ENCODE measurements at regions not wholly inside any gene's neighbourhood (a gene's known extent, or its start where the extent isn't known, plus 50 kb on each side); places are given as distances from the start of the nearest gene placed in this dataset.

DNA sequence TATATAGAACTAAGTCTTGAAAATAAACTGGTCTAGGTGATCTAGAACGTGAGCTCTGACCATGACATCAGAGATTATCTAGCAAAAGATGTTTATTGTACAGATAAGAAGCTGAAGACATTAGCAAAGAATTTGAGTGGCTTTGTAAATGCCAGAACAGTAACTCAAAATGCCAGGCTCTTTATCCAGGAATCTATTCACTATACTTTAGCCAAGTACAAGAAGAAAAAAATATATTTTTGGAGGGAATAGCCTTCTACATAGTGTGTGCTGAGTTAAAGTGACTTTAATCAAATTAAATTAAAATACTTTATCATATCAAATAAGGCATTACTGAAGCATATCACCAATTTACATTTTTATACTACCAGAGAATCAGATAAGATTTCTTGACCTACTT, 132.6 kb upstream of the ITGA1 start:
- H3K27me3 Mint-ChIP-seq (ENCODE audit: unreplicated experiment): no peaks in the 10 kb centered on the region
- H3K4me1 Mint-ChIP-seq (ENCODE audit: low read depth, unreplicated experiment): no peaks in the 10 kb centered on the region
- H3K27ac Mint-ChIP-seq (ENCODE audit: unreplicated experiment): no peak overlapping the region
- H3K4me3 Mint-ChIP-seq (ENCODE audit: unreplicated experiment): no peak overlapping the region
- no peaks in the 10 kb centered on the region for H3K36me3 Mint-ChIP-seq (ENCODE audit: unreplicated experiment)
- DNase-seq: no peak
- no peaks in the 10 kb centered on the region for H3K9me3 Mint-ChIP-seq (ENCODE audit: unreplicated experiment)
- TF ChIP-seq, protein P1, sequence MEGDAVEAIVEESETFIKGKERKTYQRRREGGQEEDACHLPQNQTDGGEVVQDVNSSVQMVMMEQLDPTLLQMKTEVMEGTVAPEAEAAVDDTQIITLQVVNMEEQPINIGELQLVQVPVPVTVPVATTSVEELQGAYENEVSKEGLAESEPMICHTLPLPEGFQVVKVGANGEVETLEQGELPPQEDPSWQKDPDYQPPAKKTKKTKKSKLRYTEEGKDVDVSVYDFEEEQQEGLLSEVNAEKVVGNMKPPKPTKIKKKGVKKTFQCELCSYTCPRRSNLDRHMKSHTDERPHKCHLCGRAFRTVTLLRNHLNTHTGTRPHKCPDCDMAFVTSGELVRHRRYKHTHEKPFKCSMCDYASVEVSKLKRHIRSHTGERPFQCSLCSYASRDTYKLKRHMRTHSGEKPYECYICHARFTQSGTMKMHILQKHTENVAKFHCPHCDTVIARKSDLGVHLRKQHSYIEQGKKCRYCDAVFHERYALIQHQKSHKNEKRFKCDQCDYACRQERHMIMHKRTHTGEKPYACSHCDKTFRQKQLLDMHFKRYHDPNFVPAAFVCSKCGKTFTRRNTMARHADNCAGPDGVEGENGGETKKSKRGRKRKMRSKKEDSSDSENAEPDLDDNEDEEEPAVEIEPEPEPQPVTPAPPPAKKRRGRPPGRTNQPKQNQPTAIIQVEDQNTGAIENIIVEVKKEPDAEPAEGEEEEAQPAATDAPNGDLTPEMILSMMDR (IDR thresholded peaks at IDR 0.05; ENCODE audit: partially characterized antibody, unreplicated experiment): no peak

DNA sequence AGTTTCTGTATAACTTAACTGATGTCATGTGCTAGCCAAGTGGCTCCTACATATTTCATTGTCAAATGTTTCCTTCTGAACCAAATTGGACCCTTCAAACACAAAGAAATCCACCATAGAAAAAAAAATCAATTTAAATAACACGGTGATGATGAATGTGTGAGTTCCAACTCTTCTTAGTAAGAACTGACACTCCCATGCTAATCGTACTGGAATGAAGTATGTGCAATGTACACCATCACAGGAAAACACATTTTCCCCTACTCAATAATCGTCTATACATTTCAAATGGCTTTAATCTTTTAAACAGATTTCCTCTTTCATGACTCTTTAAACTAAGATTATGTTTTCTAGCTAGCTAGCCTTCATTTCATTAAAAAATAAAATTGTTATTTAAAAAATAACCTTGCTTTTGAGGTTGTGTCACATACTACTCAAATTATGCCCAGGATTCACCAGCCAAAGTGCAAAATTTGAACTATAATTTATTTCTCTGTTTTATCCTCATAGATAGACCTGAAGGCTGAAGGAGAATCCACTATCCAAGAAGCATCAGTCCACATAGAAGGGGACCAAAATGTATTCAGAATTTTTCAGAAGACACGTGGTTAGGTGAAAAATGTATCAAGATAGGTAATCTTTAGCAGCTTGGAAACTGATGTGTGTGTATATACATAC, 131.0 kb upstream of the ITGA1 start:
- DNase-seq: no peak
- no peaks in the 10 kb centered on the region for H3K9me3 Mint-ChIP-seq (ENCODE audit: unreplicated experiment)
- H3K27me3 Mint-ChIP-seq (ENCODE audit: unreplicated experiment): no peaks in the 10 kb centered on the region
- H3K4me1 Mint-ChIP-seq (ENCODE audit: low read depth, unreplicated experiment): no peaks in the 10 kb centered on the region
- H3K36me3 Mint-ChIP-seq (ENCODE audit: unreplicated experiment): no peaks in the 10 kb centered on the region
- no peak overlapping the region for H3K27ac Mint-ChIP-seq (ENCODE audit: unreplicated experiment)
- TF ChIP-seq, protein P1 (IDR thresholded peaks at IDR 0.05; ENCODE audit: partially characterized antibody, unreplicated experiment): no peak
- H3K4me3 Mint-ChIP-seq (ENCODE audit: unreplicated experiment): no peak overlapping the region

DNA sequence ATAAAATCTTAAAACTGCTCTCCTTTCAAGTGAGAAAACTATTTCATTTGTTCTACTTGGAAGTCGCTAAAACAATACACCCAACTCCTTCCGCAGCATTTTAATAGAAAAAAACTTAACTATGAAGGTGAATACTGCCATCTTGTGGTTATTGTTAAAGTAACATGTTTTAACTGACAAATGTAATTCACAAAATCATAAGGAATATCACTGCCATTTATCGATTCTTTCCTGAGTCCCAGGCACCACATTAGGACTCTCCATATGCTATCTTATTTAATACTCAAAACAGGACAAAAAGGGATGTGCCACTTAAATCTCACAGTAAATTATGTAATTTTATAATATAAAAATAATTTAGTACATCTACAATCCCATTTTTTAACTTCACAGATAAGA, 130.5 kb upstream of the ITGA1 start:
- no peaks in the 10 kb centered on the region for H3K36me3 Mint-ChIP-seq (ENCODE audit: unreplicated experiment)
- H3K27ac Mint-ChIP-seq (ENCODE audit: unreplicated experiment): no peak overlapping the region
- no peaks in the 10 kb centered on the region for H3K27me3 Mint-ChIP-seq (ENCODE audit: unreplicated experiment)
- DNase-seq: no peak
- H3K4me3 Mint-ChIP-seq (ENCODE audit: unreplicated experiment): no peak overlapping the region
- no peaks in the 10 kb centered on the region for H3K9me3 Mint-ChIP-seq (ENCODE audit: unreplicated experiment)
- TF ChIP-seq, protein P1 (IDR thresholded peaks at IDR 0.05; ENCODE audit: partially characterized antibody, unreplicated experiment): peak; percentile 80
- no peaks in the 10 kb centered on the region for H3K4me1 Mint-ChIP-seq (ENCODE audit: low read depth, unreplicated experiment)

DNA sequence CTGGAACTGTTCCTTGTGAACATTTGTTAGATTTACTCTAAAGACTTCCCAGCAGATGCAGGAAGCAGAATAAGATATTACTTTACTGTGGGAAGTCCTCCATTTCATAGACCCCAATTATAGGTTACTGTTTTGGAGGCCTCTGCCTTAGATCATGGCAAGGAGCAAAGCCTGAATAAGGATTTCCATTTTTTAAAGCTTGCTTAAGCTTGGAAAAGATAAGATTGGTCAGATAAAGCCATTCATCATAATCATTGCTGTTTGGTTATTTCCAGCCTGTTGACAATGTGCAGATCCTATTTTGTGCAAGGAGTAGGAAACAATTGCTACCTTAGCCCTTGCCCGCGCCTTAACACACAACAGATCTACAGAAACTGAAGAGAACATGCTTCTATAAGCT, 129.5 kb upstream of the ITGA1 start:
- DNase-seq: no peak
- no peak overlapping the region for H3K4me3 Mint-ChIP-seq (ENCODE audit: unreplicated experiment)
- no peaks in the 10 kb centered on the region for H3K27me3 Mint-ChIP-seq (ENCODE audit: unreplicated experiment)
- TF ChIP-seq, protein P1 (IDR thresholded peaks at IDR 0.05; ENCODE audit: partially characterized antibody, unreplicated experiment): no peak
- no peaks in the 10 kb centered on the region for H3K4me1 Mint-ChIP-seq (ENCODE audit: low read depth, unreplicated experiment)
- no peaks in the 10 kb centered on the region for H3K36me3 Mint-ChIP-seq (ENCODE audit: unreplicated experiment)
- H3K9me3 Mint-ChIP-seq (ENCODE audit: unreplicated experiment): no peaks in the 10 kb centered on the region
- H3K27ac Mint-ChIP-seq (ENCODE audit: unreplicated experiment): no peak overlapping the region

DNA sequence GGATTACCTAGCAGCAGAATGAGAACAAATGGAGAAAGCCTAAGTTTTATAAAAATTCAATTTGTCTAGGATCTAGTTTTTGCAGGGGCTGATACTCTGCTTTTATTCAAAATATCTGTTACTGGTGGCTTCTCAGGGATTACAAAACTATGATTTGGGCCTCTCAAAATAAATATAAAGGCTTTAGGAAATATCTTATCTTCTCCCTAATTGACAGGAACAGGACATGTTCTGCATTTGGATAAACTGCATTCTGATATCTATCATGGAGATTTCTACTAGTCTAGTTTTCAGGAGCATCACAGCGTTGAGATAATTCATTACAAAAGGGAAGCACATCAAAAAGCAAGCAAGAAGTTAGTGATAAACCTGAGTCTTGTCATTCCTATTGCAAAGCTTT, 127.1 kb upstream of the ITGA1 start:
- Mint-ChIP-seq H3K4me1 (ENCODE audit: low read depth, unreplicated experiment) (peaks cover 2% of the 10 kb centered on the region), H3K36me3 (ENCODE audit: unreplicated experiment) (no peaks in the 10 kb centered on the region), H3K27ac (ENCODE audit: unreplicated experiment) (no peak overlapping the region), H3K9me3 (ENCODE audit: unreplicated experiment) (no peaks in the 10 kb centered on the region), H3K4me3 (ENCODE audit: unreplicated experiment) (no peak overlapping the region), H3K27me3 (ENCODE audit: unreplicated experiment) (no peaks in the 10 kb centered on the region)
- TF ChIP-seq, protein P1 (IDR thresholded peaks at IDR 0.05; ENCODE audit: partially characterized antibody, unreplicated experiment): no peak
- no peak for DNase-seq
